ENCODE measurements at regions not wholly inside any gene's neighbourhood (a gene's known extent, or its start where the extent isn't known, plus 50 kb on each side); places are given as distances from the start of the nearest gene placed in this dataset.
"Not testable (repeated sequence)": the region's sequence is repeated elsewhere in the genome, so short reads cannot be mapped to it uniquely, and the experiment has no call there.

- DNase-seq, result no peak
These were observed 157.0 kb upstream of the NTRK2 start for GRCh38 chr9:84512493-84512892.

- DNase-seq, result no peak
These were observed 156.1 kb upstream of the NTRK2 start for GRCh38 chr9:84513473-84513872.

GRCh38 chr9:84513979-84514378 lies 155.6 kb upstream of the NTRK2 start:
- no peak for DNase-seq

- DNase-seq, result no peak
These were observed 155.1 kb upstream of the NTRK2 start for GRCh38 chr9:84514421-84514820.

DNA sequence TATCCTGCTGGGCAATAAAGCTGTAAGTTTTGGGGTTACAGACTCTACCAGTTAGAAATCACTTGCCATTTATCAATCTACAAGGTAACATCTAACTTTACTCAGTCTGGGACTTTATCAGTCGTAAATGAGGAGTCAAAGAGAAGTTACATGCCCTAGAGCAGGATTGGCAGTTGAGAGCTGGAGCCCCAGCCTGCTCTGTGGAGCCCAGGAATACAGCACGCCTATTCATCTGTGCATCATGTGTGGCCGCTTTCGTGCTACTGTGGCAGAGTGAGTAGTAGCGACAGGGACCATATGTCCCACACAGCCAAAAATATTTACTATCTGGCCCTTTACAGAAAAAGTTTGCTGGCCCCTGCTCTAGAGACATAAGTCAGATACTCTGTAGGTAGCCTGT lies 152.5 kb upstream of the NTRK2 start:
- DNase-seq, result no peak

- DNase-seq, result no peak
These were observed 150.1 kb upstream of the NTRK2 start for GRCh38 chr9:84519413-84519812.

GRCh38 chr9:84521208-84521607 lies 148.3 kb upstream of the NTRK2 start:
- no peak for DNase-seq

- DNase-seq, result not testable (repeated sequence)
These were observed 143.3 kb upstream of the NTRK2 start for GRCh38 chr9:84526211-84526610.

DNA sequence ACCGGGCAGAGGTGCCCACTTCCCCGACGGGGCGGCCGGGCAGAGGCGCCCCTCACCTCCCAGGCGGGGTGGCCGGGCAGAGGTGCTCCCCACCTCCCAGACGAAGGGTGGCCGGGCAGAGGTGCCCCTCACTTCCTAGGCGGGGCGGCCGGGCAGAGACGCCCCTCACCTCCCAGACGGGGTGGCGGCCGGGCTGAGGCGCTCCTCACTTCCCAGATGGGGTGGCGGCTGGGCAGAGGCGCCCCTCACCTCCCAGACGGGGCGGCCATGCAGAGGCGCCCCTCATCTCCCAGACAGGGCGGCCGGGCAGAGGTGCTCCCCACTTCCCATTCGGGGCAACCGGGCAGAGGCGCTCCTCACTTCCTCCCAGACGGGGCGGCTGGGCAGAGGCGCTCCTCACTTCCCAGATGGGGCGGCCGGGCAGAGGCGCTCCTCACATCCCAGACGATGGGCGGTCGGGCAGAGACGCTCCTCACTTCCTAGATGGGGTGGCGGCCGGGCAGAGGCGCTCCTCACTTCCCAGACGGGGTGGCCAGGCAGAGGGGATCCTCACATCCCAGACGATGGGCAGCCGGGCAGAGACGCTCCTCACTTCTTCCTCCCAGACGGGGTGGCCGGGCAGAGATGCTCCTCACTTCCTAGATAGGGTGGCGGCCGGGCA lies 142.3 kb upstream of the NTRK2 start:
- DNase-seq, result not testable (repeated sequence)

DNA sequence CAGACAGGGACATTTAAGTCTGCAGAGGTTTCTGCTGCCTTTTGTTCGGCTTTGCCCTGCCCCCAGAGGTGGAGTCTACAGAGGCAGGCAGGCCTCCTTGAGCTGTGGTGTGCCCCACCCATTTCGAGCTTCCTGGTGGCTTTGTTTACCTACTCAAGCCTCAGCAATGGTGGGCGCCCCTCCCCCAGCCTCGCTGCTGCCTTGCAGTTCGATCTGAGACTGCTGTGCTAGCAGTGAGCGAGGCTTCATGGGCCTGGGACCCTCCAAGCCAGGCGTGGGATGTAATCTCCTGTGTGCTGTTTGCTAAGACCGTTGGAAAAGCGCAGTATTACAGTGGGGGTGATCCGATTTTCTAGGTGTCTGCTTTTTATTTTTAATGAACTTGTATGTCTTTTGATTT lies 133.6 kb upstream of the NTRK2 start:
- not testable (repeated sequence) for DNase-seq

DNA sequence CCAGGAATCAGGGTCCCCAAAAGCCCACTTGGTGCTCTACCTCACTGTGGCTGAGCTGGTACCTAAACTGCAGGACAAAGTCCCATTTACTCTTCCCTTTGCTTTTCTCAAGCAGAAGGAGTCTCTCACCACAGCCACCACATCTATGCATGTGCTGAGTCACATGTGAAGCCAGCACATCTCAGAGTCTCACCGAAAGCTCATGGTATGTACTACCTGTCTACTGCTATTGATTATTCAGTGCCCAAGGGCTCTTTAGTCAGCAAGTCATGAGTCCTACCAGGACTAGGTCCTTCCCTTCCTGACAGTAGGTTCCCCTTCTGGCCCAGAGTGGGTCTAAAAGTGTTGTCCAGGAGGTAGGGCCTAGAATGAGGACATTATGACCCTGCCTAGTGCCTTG lies 130.7 kb upstream of the NTRK2 start:
- no peak for DNase-seq

- no peak for DNase-seq
These were observed 127.0 kb upstream of the NTRK2 start for GRCh38 chr9:84542554-84542953.

DNA sequence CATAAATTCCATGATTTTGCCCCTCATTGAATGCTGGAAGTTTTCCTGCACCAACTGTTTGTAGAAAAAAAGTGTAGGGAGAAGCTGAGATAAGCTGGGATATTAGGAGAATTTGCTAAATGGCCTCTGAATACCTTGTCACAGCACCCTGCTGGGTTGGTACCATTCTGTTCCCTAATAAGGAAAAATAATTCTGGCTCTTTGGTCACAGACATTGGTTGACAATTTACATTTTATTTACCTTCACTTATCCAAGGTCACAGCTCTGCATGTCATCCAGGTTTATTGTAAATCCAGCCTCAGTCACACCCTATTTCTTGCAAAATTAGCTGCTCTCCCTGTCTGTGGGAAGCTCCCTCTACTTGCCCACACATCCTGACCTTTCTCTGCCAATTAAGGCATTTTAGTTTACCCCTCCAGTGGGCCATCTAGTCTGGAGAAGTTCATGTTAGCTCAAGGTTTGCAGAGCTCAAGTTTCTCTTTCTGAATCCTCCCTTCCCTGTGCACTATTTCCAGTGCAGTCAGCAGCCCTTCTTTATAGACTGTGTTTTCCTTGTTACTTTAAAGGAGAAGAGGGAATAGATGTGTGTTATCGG lies 115.4 kb upstream of the NTRK2 start:
- DNase-seq, result no peak

DNA sequence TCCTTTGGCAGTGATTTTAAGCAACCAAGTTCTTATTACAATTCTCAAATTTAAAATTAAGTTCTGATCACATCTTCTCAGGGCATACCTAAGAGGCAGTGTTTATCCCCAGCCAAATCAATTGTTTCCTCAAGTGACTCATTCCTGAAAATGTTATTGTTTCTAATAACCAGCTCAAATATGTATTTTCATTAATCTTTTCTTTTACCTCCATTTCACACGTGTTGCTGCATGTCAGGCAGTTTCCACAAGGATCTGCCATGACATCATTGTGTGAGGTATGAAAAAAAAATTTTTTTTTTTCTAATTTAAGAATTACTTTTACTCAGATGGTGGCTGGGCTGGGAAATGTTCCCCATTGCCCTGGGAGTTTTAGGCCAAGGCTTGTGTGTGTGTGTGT lies 113.0 kb upstream of the NTRK2 start:
- DNase-seq, result no peak

- no peak for DNase-seq
These were observed 111.8 kb upstream of the NTRK2 start for GRCh38 chr9:84557751-84558150.

- no peak for DNase-seq
These were observed 105.8 kb upstream of the NTRK2 start for GRCh38 chr9:84563691-84564090.

DNA sequence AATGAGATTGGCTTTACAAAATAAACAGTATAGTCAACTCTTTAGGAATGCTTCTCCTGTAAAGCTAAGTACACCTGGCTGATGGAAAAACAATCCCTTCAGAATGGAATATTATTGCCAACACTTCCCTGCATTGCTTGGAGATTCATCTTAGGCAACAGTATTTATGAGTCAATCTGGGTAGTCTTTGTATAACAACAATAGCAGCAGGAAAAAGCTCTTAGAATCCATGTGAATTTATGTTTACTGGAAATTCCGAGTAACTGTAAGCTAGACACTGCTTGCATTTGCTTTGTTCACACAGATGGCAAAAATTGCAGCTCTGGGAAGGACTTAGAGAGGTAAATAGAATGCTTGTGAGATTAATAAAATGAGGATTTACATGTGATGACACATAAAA lies 101.7 kb upstream of the NTRK2 start:
- no peak for DNase-seq

DNA sequence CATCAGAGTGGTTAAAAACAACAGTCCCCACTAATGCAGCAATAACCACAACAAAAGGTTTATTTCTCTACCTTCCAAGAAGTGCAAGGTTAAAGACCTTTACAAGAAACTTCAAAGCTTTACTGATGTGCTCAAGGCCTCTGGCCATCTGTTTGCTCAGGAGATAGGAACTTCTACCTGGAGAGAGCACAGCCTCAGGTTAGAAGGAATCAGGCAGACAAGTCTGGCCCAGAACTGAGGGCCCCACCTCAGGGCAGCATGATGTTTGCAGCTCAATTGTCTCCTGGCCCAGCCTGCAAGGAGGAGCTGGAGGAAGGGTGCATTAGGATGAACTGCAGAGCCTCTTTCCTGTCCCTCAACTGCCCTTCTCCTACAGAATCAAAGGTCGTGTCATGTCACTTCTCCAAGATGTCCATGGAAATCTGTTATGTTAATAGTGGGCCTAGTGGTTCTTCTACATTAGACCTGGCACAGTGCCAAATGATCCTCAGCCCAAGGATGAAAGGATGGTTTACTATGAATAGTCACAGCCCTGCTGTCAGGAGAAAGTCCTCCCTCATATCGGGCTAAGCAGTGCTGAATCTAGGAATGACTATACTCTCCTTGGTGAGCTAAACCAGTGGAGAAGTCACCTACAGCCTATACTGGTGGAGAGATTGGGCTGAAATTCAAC lies 98.9 kb upstream of the NTRK2 start:
- DNase-seq, result no peak

DNA sequence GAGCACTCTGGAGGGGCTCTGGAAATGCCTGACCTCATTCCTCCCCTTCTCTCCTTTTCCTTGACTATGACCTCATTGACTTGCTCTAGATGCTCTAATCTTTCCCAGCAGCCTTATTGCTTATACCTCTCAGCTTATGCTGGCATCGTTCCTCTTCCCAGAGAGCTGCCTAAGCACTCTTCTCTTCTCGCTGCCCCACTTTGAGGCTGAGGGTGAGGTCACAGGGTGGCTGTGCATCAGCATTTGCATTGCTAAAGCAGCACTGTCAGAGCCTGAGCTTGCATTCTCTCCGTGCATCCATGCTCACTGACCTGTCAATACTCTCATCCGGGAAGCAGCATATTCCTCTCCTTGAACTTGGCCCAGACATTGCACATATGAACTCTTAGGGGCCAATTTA lies 96.4 kb upstream of the NTRK2 start:
- no peak for DNase-seq

DNA sequence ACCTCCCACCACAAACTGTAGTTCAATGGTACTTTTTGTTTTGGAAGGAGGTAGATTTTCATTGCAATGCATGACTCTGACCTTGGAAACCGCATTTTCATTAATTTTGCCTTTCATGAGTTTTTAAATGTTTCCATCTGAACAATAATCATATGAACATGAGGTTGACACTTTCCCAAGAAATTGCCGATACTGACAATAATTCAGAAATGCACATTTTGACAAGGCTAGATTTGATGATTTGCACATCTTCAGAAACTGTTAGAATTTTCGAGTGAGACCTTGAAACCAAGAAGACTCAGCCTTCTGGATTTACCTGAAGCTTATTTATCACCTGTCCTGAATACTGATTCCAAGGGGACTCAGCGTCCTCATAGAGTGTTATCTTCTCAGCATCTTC lies 93.8 kb upstream of the NTRK2 start:
- no peak for DNase-seq

DNA sequence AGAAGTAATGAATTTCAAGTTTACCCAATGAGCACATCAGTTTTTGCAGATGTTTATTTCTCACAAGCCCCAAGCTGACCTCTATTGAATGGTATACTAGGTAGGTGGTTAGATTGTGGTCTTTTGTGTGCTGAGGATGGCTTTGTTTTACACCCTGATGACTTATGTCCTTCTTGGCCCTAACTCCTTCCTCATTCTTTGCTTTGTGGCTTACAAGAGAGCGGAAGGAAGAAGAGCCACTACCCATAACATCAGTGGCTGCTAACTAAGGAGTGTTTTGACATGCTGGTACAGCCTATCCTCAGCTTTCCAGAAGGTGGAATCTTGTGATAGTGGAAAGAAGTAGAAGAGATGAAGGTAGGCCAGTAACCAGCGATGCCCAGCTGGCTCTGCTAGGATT lies 85.7 kb upstream of the NTRK2 start:
- DNase-seq, result no peak

DNA sequence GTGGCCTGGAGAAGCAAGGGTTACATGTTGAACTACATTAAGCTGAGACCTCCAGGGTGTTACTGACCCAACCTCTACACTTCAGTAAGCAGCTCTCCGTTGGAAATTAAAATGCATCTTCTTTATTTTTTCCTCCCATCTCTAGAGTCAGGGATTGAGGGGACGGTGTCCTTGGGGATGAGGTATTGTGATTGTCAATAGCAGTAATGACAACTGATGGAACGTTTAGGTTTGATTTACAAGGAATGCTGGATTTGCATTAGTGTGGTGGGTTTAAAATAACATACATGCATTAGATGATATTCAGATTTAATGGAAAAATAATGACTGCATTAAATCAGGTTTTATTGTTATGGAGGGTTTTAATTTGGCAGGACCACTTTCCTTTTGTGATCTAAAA lies 82.9 kb upstream of the NTRK2 start:
- no peak for DNase-seq

DNA sequence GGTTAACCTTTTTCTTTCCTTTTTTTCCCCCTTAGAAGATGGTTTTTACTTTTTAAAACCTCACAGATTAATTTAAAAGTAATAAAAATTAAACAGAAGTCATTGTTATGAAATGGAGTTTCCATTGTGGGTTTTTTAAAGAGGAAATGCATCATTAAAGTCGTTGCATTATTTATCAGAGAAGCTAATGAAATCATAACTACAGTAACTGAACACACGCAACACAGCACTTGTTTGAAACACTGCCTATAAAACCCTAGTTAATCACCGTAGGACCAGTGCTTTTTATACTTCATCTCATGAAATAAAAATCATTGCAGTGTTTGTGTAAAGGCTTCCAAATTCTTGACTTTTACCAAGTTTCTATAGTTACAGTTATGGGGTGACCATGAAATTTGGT lies 82.4 kb upstream of the NTRK2 start:
- no peak for DNase-seq

GRCh38 chr9:84589542-84589941 lies 80.0 kb upstream of the NTRK2 start:
- DNase-seq, result no peak

GRCh38 chr9:84590706-84591105 lies 78.8 kb upstream of the NTRK2 start:
- DNase-seq, result no peak
